ENCODE measurements at regions not wholly inside any gene's neighbourhood (a gene's known extent, or its start where the extent isn't known, plus 50 kb on each side); places are given as distances from the start of the nearest gene placed in this dataset.

- TF ChIP-seq, protein P1, sequence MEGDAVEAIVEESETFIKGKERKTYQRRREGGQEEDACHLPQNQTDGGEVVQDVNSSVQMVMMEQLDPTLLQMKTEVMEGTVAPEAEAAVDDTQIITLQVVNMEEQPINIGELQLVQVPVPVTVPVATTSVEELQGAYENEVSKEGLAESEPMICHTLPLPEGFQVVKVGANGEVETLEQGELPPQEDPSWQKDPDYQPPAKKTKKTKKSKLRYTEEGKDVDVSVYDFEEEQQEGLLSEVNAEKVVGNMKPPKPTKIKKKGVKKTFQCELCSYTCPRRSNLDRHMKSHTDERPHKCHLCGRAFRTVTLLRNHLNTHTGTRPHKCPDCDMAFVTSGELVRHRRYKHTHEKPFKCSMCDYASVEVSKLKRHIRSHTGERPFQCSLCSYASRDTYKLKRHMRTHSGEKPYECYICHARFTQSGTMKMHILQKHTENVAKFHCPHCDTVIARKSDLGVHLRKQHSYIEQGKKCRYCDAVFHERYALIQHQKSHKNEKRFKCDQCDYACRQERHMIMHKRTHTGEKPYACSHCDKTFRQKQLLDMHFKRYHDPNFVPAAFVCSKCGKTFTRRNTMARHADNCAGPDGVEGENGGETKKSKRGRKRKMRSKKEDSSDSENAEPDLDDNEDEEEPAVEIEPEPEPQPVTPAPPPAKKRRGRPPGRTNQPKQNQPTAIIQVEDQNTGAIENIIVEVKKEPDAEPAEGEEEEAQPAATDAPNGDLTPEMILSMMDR (IDR thresholded peaks at IDR 0.05; ENCODE audit: borderline replicate concordance, extremely low read depth, insufficient read depth): no peak
- Histone ChIP-seq H3K27me3 (ENCODE audit: control insufficient read depth, insufficient read depth, low read length) (no peaks in the 10 kb centered on the region), H3K36me3 (ENCODE audit: control insufficient read depth in 2 of 3, insufficient read depth in 3 of 3, low read length in 3 of 3) (no peaks in the 10 kb centered on the region), H3K9me3 (ENCODE audit: control insufficient read depth in 2 of 3, insufficient read depth in 1 of 3, low read length in 3 of 3) (no peaks in the 10 kb centered on the region), H3K9ac (ENCODE audit: low read length in 3 of 3) (no peak overlapping the region), H3K4me3 (ENCODE audit: low read length in 3 of 3) (no peak overlapping the region), H3K4me1 (ENCODE audit: control insufficient read depth in 2 of 3, insufficient read depth in 2 of 3, low read depth in 1 of 3, low read length in 3 of 3) (no peaks in the 10 kb centered on the region), H3K27ac (ENCODE audit: low read depth in 2 of 2, low read length in 2 of 2) (no peak overlapping the region)
- DNase-seq: no peak
- intact Hi-C loops (cut with DNase I): no loop called here
- FAIRE-seq: no peak
Measured at GRCh38 chr13:80975903-80976302, 635.0 kb upstream of the SPRY2 start.

DNA sequence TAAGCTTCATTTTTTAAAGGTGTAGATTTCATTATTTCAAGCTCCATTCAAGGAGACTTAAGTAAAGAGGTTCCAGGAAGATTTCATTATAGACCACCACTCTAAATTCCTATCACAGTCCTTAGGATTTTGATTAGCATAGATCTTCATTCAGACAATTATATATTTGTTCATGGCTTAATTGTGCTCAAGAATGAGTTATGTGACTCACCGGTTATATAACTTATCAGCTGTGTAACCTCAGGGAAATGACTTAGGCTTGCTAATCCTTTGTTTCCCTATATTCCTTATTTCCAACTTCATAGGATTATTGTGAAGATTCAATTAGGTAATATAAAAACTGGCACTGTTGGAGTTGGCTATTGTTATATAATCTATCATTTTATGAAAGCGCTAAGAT is 632.8 kb upstream of the SPRY2 start:
- Histone ChIP-seq H3K4me1 (ENCODE audit: control insufficient read depth in 2 of 3, insufficient read depth in 2 of 3, low read depth in 1 of 3, low read length in 3 of 3) (no peaks in the 10 kb centered on the region), H3K27ac (ENCODE audit: low read depth in 2 of 2, low read length in 2 of 2) (no peak overlapping the region), H3K27me3 (ENCODE audit: control insufficient read depth, insufficient read depth, low read length) (no peaks in the 10 kb centered on the region), H3K36me3 (ENCODE audit: control insufficient read depth in 2 of 3, insufficient read depth in 3 of 3, low read length in 3 of 3) (no peaks in the 10 kb centered on the region), H3K9ac (ENCODE audit: low read length in 3 of 3) (no peak overlapping the region), H3K9me3 (ENCODE audit: control insufficient read depth in 2 of 3, insufficient read depth in 1 of 3, low read length in 3 of 3) (no peaks in the 10 kb centered on the region), H3K4me3 (ENCODE audit: low read length in 3 of 3) (no peak overlapping the region)
- TF ChIP-seq, protein P1 (IDR thresholded peaks at IDR 0.05; ENCODE audit: borderline replicate concordance, extremely low read depth, insufficient read depth): no peak
- intact Hi-C loops (cut with DNase I): no loop called here
- FAIRE-seq (no peak), DNase-seq (no peak)

DNA sequence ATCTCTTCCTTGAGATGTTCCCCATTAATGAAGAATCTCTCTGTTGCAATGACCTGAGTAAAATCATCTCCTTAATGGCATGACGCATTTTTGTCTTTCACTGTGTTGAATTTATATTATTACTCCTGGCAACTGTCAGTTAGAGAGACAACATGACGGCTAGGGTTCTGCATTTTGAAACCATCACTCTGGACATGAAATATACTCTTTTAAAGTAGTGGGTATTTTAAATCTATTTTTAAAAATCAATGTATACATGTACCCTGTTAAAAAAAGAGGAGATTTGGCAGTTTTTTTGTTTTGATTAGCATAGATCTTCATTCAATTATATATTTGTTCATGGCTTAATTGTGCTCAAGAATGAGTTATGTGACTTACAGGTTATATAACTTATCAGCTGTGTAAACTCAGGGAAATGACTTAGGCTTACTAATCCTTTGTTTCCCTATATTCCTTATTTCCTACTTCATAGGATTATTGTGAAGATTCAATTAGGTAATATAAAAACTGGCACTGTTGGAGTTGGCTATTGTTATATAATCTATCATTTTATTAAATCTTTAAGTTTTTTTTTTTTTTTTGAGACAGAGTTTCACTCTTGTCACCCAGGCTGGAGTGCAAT is 632.0 kb upstream of the SPRY2 start:
- no peaks in the 10 kb centered on the region for H3K4me1 ChIP-seq (ENCODE audit: control insufficient read depth in 2 of 3, insufficient read depth in 2 of 3, low read depth in 1 of 3, low read length in 3 of 3)
- H3K36me3 ChIP-seq (ENCODE audit: control insufficient read depth in 2 of 3, insufficient read depth in 3 of 3, low read length in 3 of 3): no peaks in the 10 kb centered on the region
- H3K27ac ChIP-seq (ENCODE audit: low read depth in 2 of 2, low read length in 2 of 2): no peak overlapping the region
- FAIRE-seq (no peak), DNase-seq (no peak)
- H3K4me3 ChIP-seq (ENCODE audit: low read length in 3 of 3): no peak overlapping the region
- intact Hi-C loops (cut with DNase I): no loop called here
- no peaks in the 10 kb centered on the region for H3K9me3 ChIP-seq (ENCODE audit: control insufficient read depth in 2 of 3, insufficient read depth in 1 of 3, low read length in 3 of 3)
- H3K9ac ChIP-seq (ENCODE audit: low read length in 3 of 3): no peak overlapping the region
- H3K27me3 ChIP-seq (ENCODE audit: control insufficient read depth, insufficient read depth, low read length): no peaks in the 10 kb centered on the region
- TF ChIP-seq, protein P1 (IDR thresholded peaks at IDR 0.05; ENCODE audit: borderline replicate concordance, extremely low read depth, insufficient read depth): no peak

GRCh38 chr13:80965097-80965496 is 624.2 kb upstream of the SPRY2 start:
- intact Hi-C loops (cut with DNase I): no loop called here
- H3K27ac ChIP-seq (ENCODE audit: low read depth in 2 of 2, low read length in 2 of 2): no peak overlapping the region
- no peaks in the 10 kb centered on the region for H3K36me3 ChIP-seq (ENCODE audit: control insufficient read depth in 2 of 3, insufficient read depth in 3 of 3, low read length in 3 of 3)
- H3K4me3 ChIP-seq (ENCODE audit: low read length in 3 of 3): no peak overlapping the region
- DNase-seq (no peak), FAIRE-seq (no peak)
- H3K4me1 ChIP-seq (ENCODE audit: control insufficient read depth in 2 of 3, insufficient read depth in 2 of 3, low read depth in 1 of 3, low read length in 3 of 3): no peaks in the 10 kb centered on the region
- no peaks in the 10 kb centered on the region for H3K9me3 ChIP-seq (ENCODE audit: control insufficient read depth in 2 of 3, insufficient read depth in 1 of 3, low read length in 3 of 3)
- no peaks in the 10 kb centered on the region for H3K27me3 ChIP-seq (ENCODE audit: control insufficient read depth, insufficient read depth, low read length)
- no peak overlapping the region for H3K9ac ChIP-seq (ENCODE audit: low read length in 3 of 3)
- TF ChIP-seq, protein P1 (IDR thresholded peaks at IDR 0.05; ENCODE audit: borderline replicate concordance, extremely low read depth, insufficient read depth): no peak
